Stomach (tissue), 4 donors: ENCODE measurements at regions not wholly inside any gene's neighbourhood (a gene's known extent, or its start where the extent isn't known, plus 50 kb on each side); places are given as distances from the start of the nearest gene placed in this dataset.

ENCODE experiments used
- POLR2A ChIP-seq, 4 donors: fragments of 450-650 bp; IDR thresholded peaks; one replicate each; pipeline ENCODE4 v1.6.1; 2016; ENCODE audit warnings: antibody characterized with exemption in 4 of 4, control low read depth in 2 of 4, mild to moderate bottlenecking in 1 of 4, moderate library complexity in 1 of 4
- TF ChIP-seq, protein P1 (sequence below), 7 experiments: fragments of 450-650 bp in 4 of 7; fragments of 200-600 bp in 3 of 7; sonication (generic) in 3 of 7; IDR thresholded peaks; one replicate each; pipeline ENCODE4 v1.5.1; 2016 to 2019; ENCODE audit warnings: antibody characterized with exemption in 7 of 7, control low read depth in 2 of 7, mild to moderate bottlenecking in 1 of 7

DNA sequence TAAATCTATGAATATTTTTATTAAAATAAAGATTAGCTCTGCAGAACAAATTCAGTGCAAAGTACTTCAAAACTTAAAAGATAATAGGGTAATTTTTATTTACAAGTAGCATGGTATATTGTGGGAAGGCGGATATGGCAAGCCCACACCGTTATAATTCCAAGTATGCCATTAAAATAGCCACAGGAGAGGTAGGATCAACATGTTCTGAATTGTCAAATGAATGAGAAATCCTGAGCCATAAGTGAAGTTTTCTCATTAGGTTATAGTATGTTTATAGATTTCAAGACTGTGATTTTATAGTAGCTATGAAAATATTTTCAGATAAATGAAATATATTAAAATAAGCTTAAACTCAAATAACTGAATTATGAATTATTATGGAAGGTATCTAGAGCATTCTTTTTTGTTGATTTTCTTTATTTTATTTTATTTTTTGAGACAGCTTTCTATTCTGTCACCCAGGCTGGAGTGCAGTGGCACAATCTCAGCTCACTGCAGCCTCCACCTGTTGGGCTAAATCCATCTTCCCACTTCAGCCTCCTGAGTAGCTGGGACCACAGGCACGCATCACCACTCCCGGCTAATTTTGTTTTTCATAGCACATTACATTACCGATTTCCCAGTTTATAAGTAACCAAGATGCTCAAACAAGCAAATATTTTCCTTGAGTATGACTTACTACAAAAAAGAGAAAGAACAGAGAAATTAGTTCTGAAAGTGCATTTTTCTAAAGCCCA is 956.6 kb downstream of the GATA3 start:
- no peak for TF ChIP-seq POLR2A (IDR thresholded peaks at IDR 0.05)
- TF ChIP-seq, protein P1, sequence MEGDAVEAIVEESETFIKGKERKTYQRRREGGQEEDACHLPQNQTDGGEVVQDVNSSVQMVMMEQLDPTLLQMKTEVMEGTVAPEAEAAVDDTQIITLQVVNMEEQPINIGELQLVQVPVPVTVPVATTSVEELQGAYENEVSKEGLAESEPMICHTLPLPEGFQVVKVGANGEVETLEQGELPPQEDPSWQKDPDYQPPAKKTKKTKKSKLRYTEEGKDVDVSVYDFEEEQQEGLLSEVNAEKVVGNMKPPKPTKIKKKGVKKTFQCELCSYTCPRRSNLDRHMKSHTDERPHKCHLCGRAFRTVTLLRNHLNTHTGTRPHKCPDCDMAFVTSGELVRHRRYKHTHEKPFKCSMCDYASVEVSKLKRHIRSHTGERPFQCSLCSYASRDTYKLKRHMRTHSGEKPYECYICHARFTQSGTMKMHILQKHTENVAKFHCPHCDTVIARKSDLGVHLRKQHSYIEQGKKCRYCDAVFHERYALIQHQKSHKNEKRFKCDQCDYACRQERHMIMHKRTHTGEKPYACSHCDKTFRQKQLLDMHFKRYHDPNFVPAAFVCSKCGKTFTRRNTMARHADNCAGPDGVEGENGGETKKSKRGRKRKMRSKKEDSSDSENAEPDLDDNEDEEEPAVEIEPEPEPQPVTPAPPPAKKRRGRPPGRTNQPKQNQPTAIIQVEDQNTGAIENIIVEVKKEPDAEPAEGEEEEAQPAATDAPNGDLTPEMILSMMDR (IDR thresholded peaks at IDR 0.05) = no peak
